Upper lobe of left lung (tissue), 6 donors: ENCODE measurements at regions not wholly inside any gene's neighbourhood (a gene's known extent, or its start where the extent isn't known, plus 50 kb on each side); places are given as distances from the start of the nearest gene placed in this dataset.

ENCODE experiments used
- ATAC-seq, 2 donors: fragments of 200-7000 bp; cut with Tn5 transposase; one replicate each; pipeline ENCODE4 v1.9.1; 2022; ENCODE audit warnings: mild to moderate bottlenecking in 2 of 2, moderate library complexity in 2 of 2; ENCODE audit not compliant: low FRiP score in 2 of 2
- DNase-seq, 2 donors: peaks; one replicate each; pipeline ENCODE4 v3.0.0-alpha.2; 2019 to 2020
- H3K27ac ChIP-seq, 4 donors: fragments of 200-600 bp; sonication (generic); one replicate each; pipeline ENCODE4 v1.5.1; 2016 to 2019
- H3K27me3 ChIP-seq, 4 donors: fragments of 200-600 bp; sonication (generic); one replicate each; pipeline ENCODE4 v1.5.1; 2017 to 2019
- H3K36me3 ChIP-seq, 4 donors: fragments of 200-600 bp; sonication (generic); one replicate each; pipeline ENCODE4 v1.5.1; 2016 to 2019
- H3K4me1 ChIP-seq, 4 donors: fragments of 200-600 bp; sonication (generic); one replicate each; pipeline ENCODE4 v1.5.1; 2018 to 2019
- H3K4me3 ChIP-seq, 4 donors: fragments of 200-600 bp; sonication (generic); one replicate each; pipeline ENCODE4 v1.5.1; 2017 to 2019; ENCODE audit warnings: mild to moderate bottlenecking in 2 of 4, moderate library complexity in 1 of 4
- H3K9me3 ChIP-seq, 4 donors: fragments of 200-600 bp; sonication (generic); one replicate each; pipeline ENCODE4 v1.5.1; 2018 to 2019
- CTCF ChIP-seq, 6 experiments: fragments of 450-650 bp in 4 of 6; fragments of 200-600 bp in 2 of 6; sonication (generic) in 2 of 6; IDR thresholded peaks; one replicate each; pipeline ENCODE4 v1.5.1; 2016 to 2019; ENCODE audit warnings: antibody characterized with exemption in 6 of 6
- EP300 ChIP-seq, 4 donors: sonication (generic); formaldehyde crosslinking; IDR thresholded peaks; one replicate each; pipeline ENCODE4 v1.5.1; 2017; ENCODE audit warnings: antibody characterized with exemption in 4 of 4, control low read depth in 2 of 4
- POLR2A ChIP-seq, 4 donors: fragments of 450-650 bp; IDR thresholded peaks; one replicate each; pipeline ENCODE4 v1.5.1; 2016 to 2017; ENCODE audit warnings: antibody characterized with exemption in 4 of 4, mild to moderate bottlenecking in 2 of 4
- POLR2AphosphoS5 ChIP-seq, 2 donors: sonication (generic); formaldehyde crosslinking; IDR thresholded peaks; one replicate each; pipeline ENCODE4 v1.5.1; 2017; ENCODE audit warnings: antibody characterized with exemption in 2 of 2
- WGBS, 2 donors: methylation state at CpG; one replicate each; pipeline ENCODE4 v1.1.5; 2017 to 2018; 5-methylcytosine and 5-hydroxymethylcytosine counted together
- donor health status: DM: no; HTN: no; CAD: no; lungs with moderate emphysema.
- donor health status: DM: no; HTN: yes; CAD: no; lungs with severe emphysema.

- ATAC-seq (no peak), DNase-seq (no peak)
- Histone ChIP-seq H3K9me3 (no peaks in the 10 kb centered on the region), H3K4me3 (no peak overlapping the region), H3K36me3 (no peaks in the 10 kb centered on the region), H3K27me3 (no peaks in the 10 kb centered on the region), H3K27ac (no peak overlapping the region), H3K4me1 (peaks cover 9 to 16% (median 14%) of the 10 kb centered on the region in 4 donors)
- 90 to 100% methylated on average over 1 of the region's 1 CpG for WGBS, 2 donors
- TF ChIP-seq POLR2AphosphoS5 (IDR thresholded peaks at IDR 0.05) (no peak), POLR2A (IDR thresholded peaks at IDR 0.05) (no peak), EP300 (IDR thresholded peaks at IDR 0.05) (no peak), CTCF (IDR thresholded peaks at IDR 0.05) (no peak)
Measured at GRCh38 chr10:62613859-62614258, 190.7 kb upstream of the ADO start.

- no peak overlapping the region for H3K4me3 ChIP-seq
- WGBS, 2 donors = 79 to 81% methylated on average over 8 to 11 of the region's 11 CpGs
- TF ChIP-seq EP300 (IDR thresholded peaks at IDR 0.05) (no peak), CTCF (IDR thresholded peaks at IDR 0.05) (no peak), POLR2A (IDR thresholded peaks at IDR 0.05) (no peak), POLR2AphosphoS5 (IDR thresholded peaks at IDR 0.05) (no peak)
- H3K36me3 ChIP-seq = no peaks in the 10 kb centered on the region
- H3K27ac ChIP-seq = no peak overlapping the region
- no peak for ATAC-seq
- peaks cover 9 to 18% (median 17%) of the 10 kb centered on the region in 4 donors for H3K4me1 ChIP-seq
- H3K27me3 ChIP-seq = no peaks in the 10 kb centered on the region
- DNase-seq = peak in 1 of 2 donors; percentile 49
- no peaks in the 10 kb centered on the region for H3K9me3 ChIP-seq
Measured at GRCh38 chr10:62614389-62615157, 189.9 kb upstream of the ADO start.

GRCh38 chr10:62616885-62617590 lies 187.5 kb upstream of the ADO start:
- Histone ChIP-seq H3K4me3 (no peak overlapping the region), H3K9me3 (no peaks in the 10 kb centered on the region), H3K27ac (no peak overlapping the region), H3K36me3 (no peaks in the 10 kb centered on the region), H3K27me3 (no peaks in the 10 kb centered on the region), H3K4me1 (peaks cover 13 to 18% (median 17%) of the 10 kb centered on the region in 4 donors)
- 74 to 81% methylated on average over 2 of the region's 2 CpGs for WGBS, 2 donors
- DNase-seq (no peak), ATAC-seq (no peak)
- TF ChIP-seq EP300 (IDR thresholded peaks at IDR 0.05) (no peak), POLR2A (IDR thresholded peaks at IDR 0.05) (no peak), CTCF (IDR thresholded peaks at IDR 0.05) (no peak), POLR2AphosphoS5 (IDR thresholded peaks at IDR 0.05) (no peak)

GRCh38 chr10:62617652-62618051 lies 186.9 kb upstream of the ADO start:
- TF ChIP-seq POLR2AphosphoS5 (IDR thresholded peaks at IDR 0.05) = no peak
- TF ChIP-seq CTCF (IDR thresholded peaks at IDR 0.05) = no peak
- Histone ChIP-seq H3K4me3 (no peak overlapping the region), H3K4me1 (peaks cover 13 to 18% (median 17%) of the 10 kb centered on the region in 4 donors), H3K27ac (peak overlapping the region in 2 of 4 donors; percentile 30 to 33), H3K9me3 (no peaks in the 10 kb centered on the region), H3K27me3 (no peaks in the 10 kb centered on the region), H3K36me3 (no peaks in the 10 kb centered on the region)
- WGBS, 2 donors = 45 to 46% methylated on average over 9 of the region's 9 CpGs
- no peak for DNase-seq
- ATAC-seq = no peak
